NCI-H146 treated with DMSO at 0.1 percent for 48 hours (cell line): ENCODE measurements at regions not wholly inside any gene's neighbourhood (a gene's known extent, or its start where the extent isn't known, plus 50 kb on each side); places are given as distances from the start of the nearest gene placed in this dataset.

Experiments
- DNase-seq: peaks from one replicate; lab custom pipeline; 2025; ENCODE audit not compliant: unreplicated experiment; lab: John Stamatoyannopoulos, UW

DNA sequence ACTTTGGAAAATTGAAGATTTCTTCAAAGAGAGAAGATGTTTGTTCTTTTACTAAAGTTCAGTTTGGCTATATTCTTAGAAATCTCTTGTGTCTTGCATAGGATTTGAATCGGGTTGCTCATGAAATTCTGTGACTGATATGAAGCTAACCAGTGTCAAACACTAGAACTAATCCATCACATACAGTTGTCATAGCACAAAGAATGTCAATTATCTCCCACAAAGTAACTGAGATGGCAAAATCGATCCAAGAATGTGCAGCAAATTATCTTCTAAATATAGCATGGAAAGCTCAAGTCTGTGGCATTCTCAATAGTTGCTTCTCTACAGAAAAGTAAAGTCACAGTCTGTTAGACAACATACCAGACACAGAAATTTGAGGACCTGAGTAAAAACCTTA, 768.1 kb upstream of the LRRN3 start:
- no peak for DNase-seq

DNA sequence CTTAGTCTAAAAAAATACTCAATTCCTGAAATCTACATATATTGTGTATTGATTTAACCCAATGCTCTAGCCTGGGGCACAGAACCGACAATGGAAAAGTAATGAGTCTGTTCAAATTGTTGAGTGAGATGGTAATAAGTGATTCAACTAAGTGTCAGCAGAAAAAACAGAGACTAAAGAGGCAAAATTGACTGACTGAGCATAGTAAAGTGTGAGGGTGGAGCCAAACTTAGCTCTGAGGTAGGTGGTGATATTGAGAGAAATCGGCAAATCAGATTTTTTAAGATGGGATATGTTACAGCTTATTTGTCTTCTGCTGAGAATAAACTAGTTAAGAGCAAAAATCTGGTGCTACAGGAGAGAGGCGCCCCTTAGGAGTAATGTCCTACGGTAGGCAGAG, 764.0 kb upstream of the LRRN3 start:
- no peak for DNase-seq

DNA sequence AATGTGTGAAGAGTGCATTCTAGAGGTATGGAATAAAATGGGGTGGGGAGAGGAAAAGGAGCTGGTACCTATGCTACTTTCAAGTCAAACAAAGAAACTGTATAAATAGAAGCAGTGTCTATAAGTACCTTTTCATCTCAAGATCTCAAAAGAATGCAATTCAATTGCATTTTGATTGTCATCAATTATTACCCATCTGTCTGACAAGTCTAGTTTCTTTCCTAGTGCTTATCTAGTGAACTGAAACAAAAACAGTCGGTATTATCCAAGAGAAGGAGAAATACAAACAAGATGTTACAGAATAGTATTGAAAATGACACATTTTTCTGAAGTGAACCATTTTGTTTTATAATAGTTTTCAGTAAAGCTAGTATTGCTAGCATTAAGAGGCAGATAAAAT, 754.5 kb upstream of the LRRN3 start:
- no peak for DNase-seq

DNA sequence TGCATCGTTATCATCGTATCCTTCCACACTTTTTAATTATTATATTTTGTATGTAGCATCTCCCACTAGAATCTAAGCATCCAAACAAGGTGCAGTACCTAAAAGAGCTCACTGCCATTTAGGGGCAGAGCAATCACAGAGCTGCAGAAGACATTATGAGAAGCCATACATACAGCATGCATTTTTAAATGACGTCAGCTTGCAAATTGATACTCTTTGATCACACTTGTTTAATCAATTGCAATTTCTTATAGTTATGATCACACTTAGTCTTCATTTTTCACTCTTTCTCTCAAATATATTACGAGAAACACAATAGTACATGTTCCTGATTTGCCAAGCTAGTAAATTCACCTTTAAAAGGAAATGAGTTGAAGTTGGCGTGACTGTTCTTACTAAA, 753.3 kb upstream of the LRRN3 start:
- no peak for DNase-seq

DNA sequence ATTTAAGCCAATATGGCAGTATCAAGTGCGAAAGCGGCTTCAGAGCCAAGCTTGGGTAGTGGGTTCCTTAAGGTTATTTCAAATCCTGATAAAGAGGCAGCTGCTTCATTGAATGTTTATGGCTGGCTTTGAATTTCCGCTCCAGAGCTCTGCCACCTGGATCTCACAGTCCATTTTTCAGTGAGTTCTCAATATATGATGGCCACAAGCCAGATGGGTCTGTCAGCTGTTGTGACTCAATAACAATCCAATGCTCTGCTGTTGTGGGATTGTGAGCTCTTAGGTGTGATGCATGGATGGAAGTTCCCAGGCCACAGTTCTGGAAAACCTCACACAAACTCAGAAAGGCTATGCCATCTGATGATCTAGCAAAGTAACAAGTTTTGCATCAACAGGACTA, 743.8 kb upstream of the LRRN3 start:
- DNase-seq, result no peak

DNA sequence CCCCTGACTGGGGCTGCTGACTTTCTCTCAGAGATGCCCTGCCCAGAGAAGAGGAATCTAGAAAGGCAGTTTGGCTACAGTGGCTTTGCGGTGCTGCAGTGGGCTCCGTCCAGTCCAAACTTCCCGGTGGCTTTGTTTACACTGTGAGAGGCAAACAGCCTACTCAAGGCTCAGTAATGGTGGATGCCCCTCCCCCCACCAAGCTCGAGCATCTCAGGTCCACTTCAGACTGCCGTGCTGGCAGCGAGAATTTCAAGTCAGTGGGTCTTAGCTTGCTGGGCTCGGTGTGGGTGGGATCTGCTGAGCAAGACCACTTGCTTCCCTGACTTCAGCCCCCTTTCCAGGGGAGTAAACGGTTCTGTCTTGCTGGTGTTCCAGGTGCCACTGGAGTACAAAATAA, 734.5 kb upstream of the LRRN3 start:
- no peak for DNase-seq

DNA sequence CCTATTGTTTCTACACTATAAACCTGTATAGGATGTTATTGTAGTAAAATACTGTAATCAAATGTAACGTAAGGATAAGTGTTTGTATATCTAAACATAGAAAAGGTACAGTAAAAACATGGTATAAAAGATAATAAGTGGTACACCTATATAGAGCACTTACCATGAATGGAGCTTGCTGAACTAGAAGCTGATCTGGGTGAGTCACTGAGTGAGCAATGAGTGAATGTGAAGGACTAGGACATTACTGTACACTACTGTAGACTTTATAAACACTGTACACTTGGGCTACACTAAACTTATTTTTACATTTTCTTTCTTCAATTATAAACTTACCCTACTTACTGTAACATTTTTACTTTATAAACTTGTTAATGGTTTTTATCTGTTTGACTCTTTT, 732.9 kb upstream of the LRRN3 start:
- no peak for DNase-seq

DNA sequence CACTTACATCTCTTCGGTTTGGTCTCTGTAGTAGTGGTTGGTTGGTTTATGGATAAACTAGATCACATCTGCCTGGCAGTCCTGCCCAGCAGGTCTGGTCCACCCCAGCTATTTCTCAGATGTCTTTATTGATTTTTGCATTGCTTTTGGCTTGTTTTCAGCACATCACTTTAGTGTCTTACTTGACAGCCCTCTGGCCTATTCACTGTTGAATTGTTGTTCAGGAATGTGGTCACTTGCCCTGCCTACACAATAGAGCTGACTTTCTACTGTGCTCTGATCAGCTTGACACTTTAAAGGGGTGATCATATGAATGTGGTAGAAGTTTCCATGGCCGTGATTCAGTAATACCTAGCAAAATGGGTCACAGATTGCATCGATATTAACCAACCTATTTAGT, 719.2 kb upstream of the LRRN3 start:
- no peak for DNase-seq

DNA sequence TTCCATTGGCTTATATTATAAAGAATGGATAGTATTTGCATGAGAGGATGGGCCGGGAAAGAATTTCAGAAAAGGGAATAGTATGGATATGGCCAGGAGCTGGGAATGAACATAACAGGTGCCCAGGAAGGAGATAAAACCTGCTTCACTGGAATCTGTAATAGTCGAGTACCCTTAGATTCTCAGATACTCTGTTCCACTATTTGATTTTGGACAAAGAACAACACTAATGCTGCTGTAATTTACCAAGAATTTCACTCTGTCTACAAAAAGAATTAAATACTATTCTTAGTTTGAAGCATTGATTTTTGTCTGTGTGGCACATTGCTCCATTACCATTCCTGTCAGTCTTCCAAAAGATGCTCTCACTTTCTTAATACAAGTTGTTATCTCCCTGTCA, 718.2 kb upstream of the LRRN3 start:
- no peak for DNase-seq

DNA sequence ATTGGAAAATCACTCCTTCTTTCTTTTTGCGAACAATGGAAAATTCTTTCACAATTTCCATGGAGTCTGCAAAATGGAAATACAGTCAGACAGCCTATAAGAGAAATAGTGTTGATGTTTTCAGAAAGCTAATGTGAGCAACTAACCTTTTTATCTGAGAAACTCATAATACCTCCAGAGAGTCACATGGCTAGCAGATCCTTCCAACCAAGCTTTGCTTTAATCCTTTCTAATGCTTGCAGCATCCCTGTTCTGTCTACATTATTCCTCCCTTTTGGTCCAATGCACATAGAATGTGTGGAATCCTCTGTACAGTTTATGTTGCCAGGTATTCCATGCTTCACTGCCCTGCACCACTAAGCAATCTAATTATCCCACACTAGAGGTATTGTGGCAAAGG, 717.5 kb upstream of the LRRN3 start:
- DNase-seq, result no peak

DNA sequence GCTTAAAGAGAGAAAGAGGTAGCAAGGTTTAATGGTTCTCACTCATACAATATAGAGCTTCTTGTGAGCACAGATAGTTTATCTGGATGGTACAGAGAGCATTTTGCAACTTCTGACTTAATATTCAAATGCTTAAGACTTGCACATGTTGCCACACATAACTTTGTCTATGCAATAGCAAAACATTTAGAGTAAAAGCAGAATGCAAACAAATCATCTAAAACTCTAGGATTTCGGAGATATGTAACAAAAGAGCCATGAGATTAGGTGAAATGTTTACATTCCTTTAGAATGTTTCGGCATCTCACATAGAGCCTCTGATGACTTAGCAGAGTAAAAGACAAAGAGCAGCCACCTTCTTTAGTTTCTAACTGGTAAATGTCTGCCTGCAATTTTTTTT, 717.1 kb upstream of the LRRN3 start:
- DNase-seq, result no peak

DNA sequence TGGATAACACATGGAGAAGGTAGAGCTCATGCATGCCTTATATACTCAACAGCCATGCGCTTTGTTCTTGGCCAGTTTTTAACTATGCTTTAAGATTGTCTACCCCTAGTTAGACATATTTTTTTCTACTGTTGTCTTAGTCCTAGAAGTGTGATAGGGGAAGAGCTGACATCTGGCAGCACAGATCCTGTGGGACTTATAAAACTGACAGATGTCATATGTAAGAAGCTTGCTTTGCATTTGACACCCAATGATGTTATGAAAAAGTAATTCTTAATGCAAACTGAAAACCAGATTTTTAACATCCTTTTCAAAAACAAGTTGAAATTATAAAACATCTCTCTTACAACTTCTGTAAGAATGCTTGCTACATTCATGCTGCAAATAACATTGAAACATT, 715.9 kb upstream of the LRRN3 start:
- DNase-seq, result no peak

DNA sequence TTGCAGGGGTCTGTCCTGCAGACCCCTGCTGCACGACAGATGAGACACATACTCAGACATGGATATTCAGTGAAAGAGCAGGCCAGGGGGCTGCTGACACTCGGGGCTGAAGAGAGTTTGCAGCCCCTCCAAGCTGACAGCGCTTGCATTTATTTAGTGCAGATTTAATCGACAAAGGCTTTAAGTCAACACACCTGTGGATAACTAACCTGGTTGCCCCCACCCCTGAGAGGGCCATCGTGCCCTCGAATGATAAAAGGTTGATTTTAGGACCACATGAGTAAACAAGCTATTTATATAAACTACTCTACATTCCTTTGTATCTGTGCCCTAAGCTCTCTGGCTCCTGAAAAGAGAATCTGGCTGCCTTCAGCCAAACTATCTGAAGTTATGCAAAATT, 708.2 kb upstream of the LRRN3 start:
- DNase-seq, result no peak

DNA sequence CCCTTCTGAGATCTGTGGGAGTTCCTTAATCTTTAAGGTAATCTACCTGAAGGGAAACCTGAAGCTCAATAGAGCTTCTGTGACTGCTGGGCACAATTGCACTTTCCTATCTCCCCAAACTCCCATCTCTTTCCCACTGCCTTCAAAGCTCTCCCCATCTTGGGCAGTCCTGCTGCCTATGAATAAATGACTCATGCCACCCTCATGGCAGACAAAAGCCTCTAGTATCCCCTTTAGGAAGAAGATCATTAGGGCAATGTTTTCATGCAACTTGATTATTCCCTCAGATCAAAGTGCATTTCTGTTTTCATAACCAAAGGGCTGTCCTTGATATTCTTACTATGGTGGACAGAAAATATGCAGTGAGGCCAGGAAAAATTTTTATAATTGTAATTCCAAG, 704.9 kb upstream of the LRRN3 start:
- DNase-seq, result no peak

DNA sequence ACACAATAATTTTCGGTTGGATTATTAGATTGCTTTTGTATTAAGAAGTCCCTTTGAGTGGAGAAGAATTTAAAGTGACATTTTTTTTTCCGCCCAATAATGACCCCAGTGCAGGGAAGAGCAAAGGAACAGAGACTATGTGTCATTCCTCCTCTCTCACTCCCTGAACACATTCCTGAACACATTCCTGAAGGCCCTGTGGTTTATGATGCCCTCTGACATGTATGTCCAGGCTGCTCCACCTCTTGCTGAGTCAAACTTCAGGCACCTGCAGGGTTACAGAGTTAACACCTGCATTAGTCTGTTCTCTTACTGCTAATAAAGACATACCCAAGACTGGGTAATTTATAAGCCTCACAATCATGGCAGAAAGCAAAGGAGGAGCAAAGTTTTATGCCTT, 704.0 kb upstream of the LRRN3 start:
- no peak for DNase-seq

DNA sequence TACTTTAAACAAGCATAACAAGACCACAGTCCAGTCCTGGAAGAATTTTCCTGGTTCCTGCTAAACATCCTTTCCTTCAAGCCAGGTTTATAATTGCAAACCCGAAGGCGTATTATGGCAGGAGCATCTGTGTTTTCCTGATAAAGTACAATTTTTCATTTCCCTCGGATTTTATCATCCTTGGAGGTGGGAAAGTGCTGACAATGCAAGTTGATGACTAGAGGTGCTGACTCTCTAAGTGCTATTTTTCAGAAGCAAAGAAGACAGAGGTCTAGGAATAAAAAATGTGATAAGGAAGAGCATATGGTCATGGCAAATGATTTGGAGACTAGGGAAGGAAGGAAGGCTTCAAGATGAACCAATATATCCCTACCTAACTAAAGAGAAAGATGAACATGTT, 703.2 kb upstream of the LRRN3 start:
- DNase-seq, result no peak

DNA sequence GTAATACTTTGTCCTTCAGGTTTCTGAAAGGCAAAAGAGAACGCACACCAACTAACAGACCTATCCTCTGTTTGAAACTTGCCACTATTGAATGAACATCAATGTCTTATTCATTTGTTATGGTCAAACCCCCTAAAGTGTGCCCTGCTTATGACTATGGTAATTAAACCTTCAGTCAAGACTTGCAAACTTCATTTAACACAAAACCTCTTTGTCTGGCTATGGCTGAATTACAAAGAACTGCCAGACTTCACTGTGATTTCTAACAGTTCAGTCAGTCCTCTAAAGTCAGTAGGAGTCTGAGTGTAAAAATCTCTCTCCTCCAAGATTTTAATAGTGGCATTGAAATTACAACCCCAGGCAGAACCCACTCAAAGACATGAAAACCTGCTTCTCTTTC, 702.5 kb upstream of the LRRN3 start:
- DNase-seq, result no peak

DNA sequence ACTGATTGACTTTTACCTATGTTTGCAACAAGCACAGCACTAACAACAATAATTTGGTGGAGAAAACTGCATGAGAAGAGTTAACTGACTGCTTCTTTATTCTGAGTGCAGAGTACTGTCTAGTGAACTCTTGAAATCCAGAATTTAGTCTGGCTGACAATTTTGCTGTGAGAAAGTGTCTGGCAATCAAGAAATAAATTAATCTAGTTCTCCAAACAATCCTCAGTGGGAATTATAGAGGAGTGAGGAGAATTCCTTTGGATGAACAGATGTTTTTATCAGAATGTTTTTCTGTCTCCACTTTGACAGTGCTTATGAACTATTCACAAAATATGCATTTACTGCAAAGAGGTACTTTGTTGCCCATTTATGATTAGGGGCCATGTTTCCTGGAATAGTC, 694.9 kb upstream of the LRRN3 start:
- DNase-seq, result no peak

DNA sequence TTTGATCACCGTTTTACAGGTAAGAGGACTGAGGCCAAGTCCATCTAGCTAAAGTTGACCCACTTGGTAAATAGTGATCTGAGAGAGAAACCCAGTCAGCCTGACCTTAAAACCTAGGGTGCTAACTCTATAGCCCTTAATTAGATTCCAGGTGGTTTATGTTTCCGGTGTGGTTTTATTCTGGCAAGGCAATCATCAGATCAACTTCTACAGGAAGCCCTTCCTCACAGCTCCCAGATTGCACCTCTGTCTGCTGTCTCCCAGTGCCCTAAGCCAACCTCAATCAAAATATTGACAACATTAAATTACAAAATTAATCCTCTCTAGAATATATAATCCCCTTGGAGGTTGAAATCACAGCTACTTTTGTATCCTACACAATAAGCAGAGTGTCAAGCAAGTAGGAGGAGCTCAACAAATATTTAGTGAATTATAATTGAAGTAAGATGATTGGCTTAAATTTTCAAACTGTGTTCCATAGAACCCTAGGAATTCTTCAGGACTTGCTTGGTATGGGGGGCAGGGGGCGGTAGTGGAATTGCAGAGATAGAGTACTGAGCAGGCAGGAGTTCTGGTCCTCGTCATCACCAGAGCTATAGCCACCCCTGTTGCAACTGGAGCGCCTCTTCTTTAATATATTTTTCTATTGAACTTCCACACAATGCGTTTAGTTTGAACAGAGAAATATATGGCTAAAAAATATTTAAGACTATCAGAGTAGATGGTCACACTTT, 692.8 kb upstream of the LRRN3 start:
- no peak for DNase-seq

DNA sequence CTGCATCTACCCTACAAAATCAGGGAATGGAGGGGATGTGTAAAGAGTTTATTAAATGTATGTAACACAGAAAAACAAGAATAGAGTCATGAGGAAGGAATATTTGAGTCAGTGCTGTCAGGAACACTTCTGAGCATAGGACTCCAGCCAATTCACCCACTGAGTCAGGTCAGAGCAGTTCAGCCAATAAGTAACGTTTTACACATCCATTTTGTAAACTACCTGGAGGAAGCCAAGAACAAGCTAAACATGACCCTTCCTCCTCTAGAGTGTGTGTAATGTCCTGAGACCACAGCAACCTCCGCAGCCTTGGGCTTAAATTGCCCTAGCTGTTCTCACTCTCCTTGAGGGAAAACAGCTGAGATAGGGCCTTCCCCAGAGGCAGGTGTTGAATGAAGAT, 691.5 kb upstream of the LRRN3 start:
- no peak for DNase-seq

DNA sequence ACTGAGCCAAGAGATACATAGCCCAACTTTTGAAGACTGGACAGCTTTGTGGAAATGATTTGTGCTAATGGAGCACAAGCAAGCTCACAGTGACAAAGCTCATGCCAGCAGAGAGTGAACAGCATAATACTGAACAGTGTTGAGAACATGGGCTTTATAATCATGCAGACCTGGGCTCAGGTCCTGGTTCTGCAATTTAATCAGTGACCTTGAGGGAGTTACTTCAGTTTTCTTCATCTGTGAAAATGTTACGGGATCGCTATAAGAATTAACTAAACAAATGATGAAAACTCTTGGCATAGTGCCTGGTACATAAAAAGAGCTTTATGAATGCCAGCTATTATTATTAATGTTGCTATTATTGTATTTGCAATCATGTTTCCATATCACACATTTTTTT, 690.5 kb upstream of the LRRN3 start:
- no peak for DNase-seq

DNA sequence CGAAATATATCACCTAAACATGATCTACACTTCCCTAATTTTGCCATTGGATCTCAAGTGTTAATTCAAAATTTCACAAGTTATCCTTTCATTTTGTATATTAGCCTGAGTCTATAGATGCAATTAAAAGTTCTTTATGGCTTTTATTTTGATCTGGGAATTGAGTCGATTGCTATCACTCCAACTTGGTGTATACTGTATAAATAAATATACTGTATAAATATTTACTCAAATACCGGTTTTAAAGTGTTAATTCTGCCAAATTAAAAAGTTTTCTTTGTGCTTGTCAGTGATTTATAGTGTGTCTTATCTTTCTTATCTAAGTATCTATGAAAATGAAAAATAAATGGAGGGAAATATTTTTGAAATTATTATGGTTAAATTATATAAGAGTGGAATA, 683.7 kb upstream of the LRRN3 start:
- DNase-seq, result no peak

DNA sequence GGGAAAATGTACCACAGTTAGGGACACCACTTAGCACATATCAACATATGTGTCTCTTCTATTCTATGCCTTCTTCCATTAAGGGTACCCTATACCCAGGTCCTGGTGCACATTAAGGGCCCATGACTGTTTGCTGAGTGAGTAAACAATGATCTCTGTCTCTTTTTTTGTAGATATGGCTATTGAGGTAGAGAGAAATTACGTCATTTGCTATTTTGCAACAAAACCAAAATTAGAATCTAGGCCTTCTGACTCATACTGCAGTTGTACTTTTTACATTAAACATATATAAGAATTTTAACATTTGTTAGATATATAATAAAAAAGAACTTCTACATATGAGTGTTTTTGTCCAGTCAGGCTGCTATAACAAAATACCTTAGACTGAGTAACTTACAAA, 683.2 kb upstream of the LRRN3 start:
- no peak for DNase-seq

DNA sequence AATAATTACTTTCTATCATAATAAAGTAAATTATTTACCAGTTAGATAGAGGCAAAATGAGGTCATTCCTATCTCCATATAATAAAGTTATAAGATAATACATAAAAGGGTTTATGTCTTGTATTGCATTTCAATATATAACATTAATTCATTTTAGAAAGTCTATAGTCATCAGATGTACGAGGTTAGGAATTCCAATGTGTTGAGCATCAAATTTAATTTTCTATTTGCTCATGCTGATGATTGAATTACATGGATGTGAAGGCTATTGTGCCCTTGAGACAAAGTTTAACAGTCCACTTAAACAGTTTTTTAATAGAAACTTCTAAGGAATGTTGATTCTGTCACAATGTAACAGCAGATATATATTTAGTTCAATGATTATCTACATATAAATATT, 678.3 kb upstream of the LRRN3 start:
- DNase-seq, result no peak
